H9 (cell line): ENCODE measurements at regions not wholly inside any gene's neighbourhood (a gene's known extent, or its start where the extent isn't known, plus 50 kb on each side); places are given as distances from the start of the nearest gene placed in this dataset.

Experiments used
- DNase-seq: peaks from one replicate; pipeline ENCODE4 v3.0.0-alpha.2; 2017
- H2AFZ ChIP-seq: one replicate; pipeline ENCODE4 v1.6.1; 2013; ENCODE audit warnings: mild to moderate bottlenecking, low read length, control low read depth, moderate library complexity
- H2AK5ac ChIP-seq: 2 replicates; pipeline ENCODE4 v1.6.1; 2013; ENCODE audit warnings: low read length, control low read depth, mixed read lengths; ENCODE audit not compliant: insufficient read length
- H2BK120ac ChIP-seq: one replicate; pipeline ENCODE4 v1.6.1; 2013; ENCODE audit warnings: low read depth, mild to moderate bottlenecking, low read length, control low read depth, inconsistent platforms; ENCODE audit not compliant: poor library complexity, severe bottlenecking
- H2BK12ac ChIP-seq: 2 replicates; pipeline ENCODE4 v1.6.1; 2013; ENCODE audit warnings: low read length, control low read depth, mixed read lengths, low read depth; ENCODE audit not compliant: insufficient read length
- H2BK15ac ChIP-seq: 2 replicates; pipeline ENCODE4 v1.6.1; 2013; ENCODE audit warnings: low read depth, low read length, control low read depth
- H2BK20ac ChIP-seq: one replicate; pipeline ENCODE4 v1.6.1; 2013; ENCODE audit warnings: low read depth, mild to moderate bottlenecking, low read length, control low read depth, inconsistent platforms; ENCODE audit not compliant: poor library complexity, severe bottlenecking
- H2BK5ac ChIP-seq: 2 replicates; pipeline ENCODE4 v1.6.1; 2013; ENCODE audit warnings: low read length, control low read depth, mixed read lengths; ENCODE audit not compliant: insufficient read length
- H3K14ac ChIP-seq: 2 replicates; pipeline ENCODE4 v1.6.1; 2013; ENCODE audit warnings: low read length, control low read depth; ENCODE audit not compliant: insufficient read depth
- H3K18ac ChIP-seq: 2 replicates; pipeline ENCODE4 v1.6.1; 2013; ENCODE audit warnings: low read depth, mild to moderate bottlenecking, mixed read lengths, low read length, control low read depth; ENCODE audit not compliant: insufficient read length
- H3K23ac ChIP-seq: 2 replicates; pipeline ENCODE4 v1.6.1; 2013; ENCODE audit warnings: low read length, control low read depth, mixed read lengths, low read depth; ENCODE audit not compliant: insufficient read length
- H3K23me2 ChIP-seq: 2 replicates; pipeline ENCODE4 v1.6.1; 2013; ENCODE audit warnings: low read depth, mild to moderate bottlenecking, mixed read lengths, low read length, control low read depth; ENCODE audit not compliant: insufficient read length, poor library complexity, severe bottlenecking
- H3K27ac ChIP-seq: 2 replicates; pipeline ENCODE4 v1.5.1; 2013; ENCODE audit warnings: low read length, control low read depth, mixed read lengths, low read depth; ENCODE audit not compliant: insufficient read length
- H3K27me3 ChIP-seq: 2 replicates; pipeline ENCODE4 v1.6.1; 2013; ENCODE audit warnings: low read length, control low read depth, inconsistent platforms; ENCODE audit not compliant: insufficient read depth
- H3K4ac ChIP-seq: 2 replicates; pipeline ENCODE4 v1.6.1; 2013; ENCODE audit warnings: low read depth, mild to moderate bottlenecking, control low read depth, inconsistent platforms, low read length, moderate library complexity
- H3K4me1 ChIP-seq: 2 replicates; pipeline ENCODE4 v1.6.1; 2013; ENCODE audit warnings: low read length, control low read depth, inconsistent platforms; ENCODE audit not compliant: insufficient read depth
- H3K4me2 ChIP-seq: 2 replicates; pipeline ENCODE4 v1.6.1; 2013; ENCODE audit warnings: low read length, control low read depth, mixed read lengths; ENCODE audit not compliant: insufficient read length, insufficient read depth
- H3K56ac ChIP-seq: 2 replicates; pipeline ENCODE4 v1.6.1; 2013; ENCODE audit warnings: low read depth, mild to moderate bottlenecking, mixed read lengths, low read length, control low read depth; ENCODE audit not compliant: insufficient read length
- H3K79me1 ChIP-seq: 2 replicates; pipeline ENCODE4 v1.6.1; 2013; ENCODE audit warnings: low read depth, mild to moderate bottlenecking, moderate library complexity, low read length, control low read depth, inconsistent platforms; ENCODE audit not compliant: insufficient read depth, poor library complexity, severe bottlenecking
- H3K79me2 ChIP-seq: 2 replicates; pipeline ENCODE4 v1.6.1; 2013; ENCODE audit warnings: low read length, control low read depth, inconsistent platforms; ENCODE audit not compliant: insufficient read depth
- H3K9ac ChIP-seq: 2 replicates; pipeline ENCODE4 v1.6.1; 2013; ENCODE audit warnings: low read length, control low read depth, mixed read lengths; ENCODE audit not compliant: insufficient read length; ENCODE audit errors: extremely low read depth
- H3K9me3 ChIP-seq: one replicate; pipeline ENCODE4 v1.6.1; 2013; ENCODE audit warnings: low read depth, low read length, inconsistent platforms; ENCODE audit not compliant: control insufficient read depth
- H3T11ph ChIP-seq: one replicate; pipeline ENCODE4 v1.6.1; 2013; ENCODE audit warnings: mild to moderate bottlenecking, low read length, control low read depth, inconsistent platforms
- H4K20me1 ChIP-seq: one replicate; pipeline ENCODE4 v1.6.1; 2013; ENCODE audit not compliant: control insufficient read depth, insufficient read length, insufficient read depth
- H4K5ac ChIP-seq: 2 replicates; pipeline ENCODE4 v1.6.1; 2013; ENCODE audit warnings: low read depth, mild to moderate bottlenecking, mixed read lengths, low read length, control low read depth; ENCODE audit not compliant: insufficient read length
- H4K8ac ChIP-seq: replicated peaks from 2 replicates; pipeline ENCODE4 v1.6.1; 2013; ENCODE audit warnings: low read length, control low read depth, mixed read lengths, low read depth; ENCODE audit not compliant: insufficient read length
- H4K91ac ChIP-seq: 2 replicates; pipeline ENCODE4 v1.6.1; 2013; ENCODE audit warnings: low read depth, mild to moderate bottlenecking, moderate library complexity, mixed read lengths, low read length, control low read depth; ENCODE audit not compliant: insufficient read length
- H3K27ac Mint-ChIP-seq, 3 experiments: 2 replicates in 2 of 3; 3 replicates in 1 of 3; pipeline ENCODE4 v1.8.0; 2020 to 2021; ENCODE audit warnings: mixed read lengths in 3 of 3, mild to moderate bottlenecking in 1 of 3, moderate library complexity in 1 of 3
- H3K27me3 Mint-ChIP-seq: 2 replicates; pipeline ENCODE4 v1.8.0; 2021; ENCODE audit warnings: low read depth, mild to moderate bottlenecking, moderate library complexity, mixed read lengths
- H3K36me3 Mint-ChIP-seq, 3 experiments: 2 replicates in 2 of 3; 3 replicates in 1 of 3; pipeline ENCODE4 v1.8.0; 2020 to 2021; ENCODE audit warnings: low read depth in 3 of 3, mixed read lengths in 3 of 3; ENCODE audit not compliant: insufficient read depth in 1 of 3
- H3K4me1 Mint-ChIP-seq, 2 experiments: 2 replicates each; pipeline ENCODE4 v1.8.0; 2020; ENCODE audit warnings: mixed read lengths in 2 of 2
- H3K4me3 Mint-ChIP-seq, 2 experiments: 2 replicates in 1 of 2; 3 replicates in 1 of 2; pipeline ENCODE4 v1.8.0; 2020 to 2021; ENCODE audit warnings: mild to moderate bottlenecking in 2 of 2, mixed read lengths in 2 of 2, moderate library complexity in 1 of 2
- H3K9me3 Mint-ChIP-seq, 2 experiments: 2 replicates in 1 of 2; 3 replicates in 1 of 2; pipeline ENCODE4 v1.8.0; 2020; ENCODE audit warnings: mild to moderate bottlenecking in 2 of 2, mixed read lengths in 2 of 2, moderate library complexity in 1 of 2
- CTCF ChIP-seq: fragments of 200-600 bp; sonication (generic); conservative IDR thresholded peaks from 3 replicates; pipeline ENCODE4 v1.8.0; 2021; ENCODE audit warnings: antibody characterized with exemption, mild to moderate bottlenecking
- whole genome bisulfite sequencing: extraction: QIAGEN DNeasy Blood & Tissue Kit; methylation state at CpG from one replicate; pipeline ENCODE4 v1.1.7; 2013; ENCODE audit warnings: missing lambda C conversion rate, low lambda C conversion rate, mixed read lengths; ENCODE audit not compliant: insufficient read length; ENCODE audit errors: extremely low coverage; 5-methylcytosine and 5-hydroxymethylcytosine counted together

- Histone ChIP-seq H3K23ac (no peak overlapping the region), H3K27me3 (no peaks in the 10 kb centered on the region), H3K4ac (no peak overlapping the region), H3K27ac (no peak overlapping the region), H3K4me1 (no peaks in the 10 kb centered on the region), H3K4me2 (no peak overlapping the region), H2BK12ac (no peak overlapping the region), H2BK15ac (no peak overlapping the region), H4K5ac (peak overlapping the region; percentile 78), H2AK5ac (no peak overlapping the region), H3K79me1 (no peaks in the 10 kb centered on the region), H4K20me1 (no peaks in the 10 kb centered on the region), H3K23me2 (no peaks in the 10 kb centered on the region), H3K14ac (no peak overlapping the region), H4K91ac (no peak overlapping the region), H2BK5ac (no peak overlapping the region), H2BK120ac (no peak overlapping the region), H4K8ac (no peak overlapping the region), H2AFZ (no peak overlapping the region), H3K79me2 (no peaks in the 10 kb centered on the region), H3K18ac (no peak overlapping the region), H3K56ac (no peak overlapping the region), H3K9ac (no peak overlapping the region), H3K9me3 (no peaks in the 10 kb centered on the region), H3T11ph (no peak overlapping the region), H2BK20ac (no peak overlapping the region)
- Mint-ChIP-seq H3K4me3 (no peak overlapping the region), H3K9me3 (peaks cover 7 to 8% of the 10 kb centered on the region in 2 experiments; a peak in 4 of 5 replicates), H3K36me3 (peaks cover 0 to 7% (median 6%) of the 10 kb centered on the region in 3 experiments; a peak in 5 of 7 replicates), H3K27me3 (no peaks in the 10 kb centered on the region; the same call in 1 of the 2 replicates), H3K4me1 (no peaks in the 10 kb centered on the region), H3K27ac (no peak overlapping the region)
- no peak for DNase-seq
- TF ChIP-seq CTCF = no peak
- WGBS = no CpG with 5 or more reads among the region's 3 CpGs
Observed at GRCh38 chr10:31118556-31118955, 86.9 kb upstream of the ZNF438 start.
